H9 (cell line): ENCODE measurements at regions not wholly inside any gene's neighbourhood (a gene's known extent, or its start where the extent isn't known, plus 50 kb on each side); places are given as distances from the start of the nearest gene placed in this dataset.

Experiments
- DNase-seq: peaks from one replicate; pipeline ENCODE4 v3.0.0-alpha.2; 2017
- H2AFZ ChIP-seq: one replicate; pipeline ENCODE4 v1.6.1; 2013; ENCODE audit warnings: mild to moderate bottlenecking, low read length, control low read depth, moderate library complexity
- H2AK5ac ChIP-seq: 2 replicates; pipeline ENCODE4 v1.6.1; 2013; ENCODE audit warnings: low read length, control low read depth, mixed read lengths; ENCODE audit not compliant: insufficient read length
- H2BK120ac ChIP-seq: one replicate; pipeline ENCODE4 v1.6.1; 2013; ENCODE audit warnings: low read depth, mild to moderate bottlenecking, low read length, control low read depth, inconsistent platforms; ENCODE audit not compliant: poor library complexity, severe bottlenecking
- H2BK12ac ChIP-seq: 2 replicates; pipeline ENCODE4 v1.6.1; 2013; ENCODE audit warnings: low read length, control low read depth, mixed read lengths, low read depth; ENCODE audit not compliant: insufficient read length
- H2BK15ac ChIP-seq: 2 replicates; pipeline ENCODE4 v1.6.1; 2013; ENCODE audit warnings: low read depth, low read length, control low read depth
- H2BK20ac ChIP-seq: one replicate; pipeline ENCODE4 v1.6.1; 2013; ENCODE audit warnings: low read depth, mild to moderate bottlenecking, low read length, control low read depth, inconsistent platforms; ENCODE audit not compliant: poor library complexity, severe bottlenecking
- H2BK5ac ChIP-seq: 2 replicates; pipeline ENCODE4 v1.6.1; 2013; ENCODE audit warnings: low read length, control low read depth, mixed read lengths; ENCODE audit not compliant: insufficient read length
- H3K14ac ChIP-seq: 2 replicates; pipeline ENCODE4 v1.6.1; 2013; ENCODE audit warnings: low read length, control low read depth; ENCODE audit not compliant: insufficient read depth
- H3K18ac ChIP-seq: 2 replicates; pipeline ENCODE4 v1.6.1; 2013; ENCODE audit warnings: low read depth, mild to moderate bottlenecking, mixed read lengths, low read length, control low read depth; ENCODE audit not compliant: insufficient read length
- H3K23ac ChIP-seq: 2 replicates; pipeline ENCODE4 v1.6.1; 2013; ENCODE audit warnings: low read length, control low read depth, mixed read lengths, low read depth; ENCODE audit not compliant: insufficient read length
- H3K23me2 ChIP-seq: 2 replicates; pipeline ENCODE4 v1.6.1; 2013; ENCODE audit warnings: low read depth, mild to moderate bottlenecking, mixed read lengths, low read length, control low read depth; ENCODE audit not compliant: insufficient read length, poor library complexity, severe bottlenecking
- H3K27ac ChIP-seq: 2 replicates; pipeline ENCODE4 v1.5.1; 2013; ENCODE audit warnings: low read length, control low read depth, mixed read lengths, low read depth; ENCODE audit not compliant: insufficient read length
- H3K27me3 ChIP-seq: 2 replicates; pipeline ENCODE4 v1.6.1; 2013; ENCODE audit warnings: low read length, control low read depth, inconsistent platforms; ENCODE audit not compliant: insufficient read depth
- H3K4ac ChIP-seq: 2 replicates; pipeline ENCODE4 v1.6.1; 2013; ENCODE audit warnings: low read depth, mild to moderate bottlenecking, control low read depth, inconsistent platforms, low read length, moderate library complexity
- H3K4me1 ChIP-seq: 2 replicates; pipeline ENCODE4 v1.6.1; 2013; ENCODE audit warnings: low read length, control low read depth, inconsistent platforms; ENCODE audit not compliant: insufficient read depth
- H3K4me2 ChIP-seq: 2 replicates; pipeline ENCODE4 v1.6.1; 2013; ENCODE audit warnings: low read length, control low read depth, mixed read lengths; ENCODE audit not compliant: insufficient read length, insufficient read depth
- H3K56ac ChIP-seq: 2 replicates; pipeline ENCODE4 v1.6.1; 2013; ENCODE audit warnings: low read depth, mild to moderate bottlenecking, mixed read lengths, low read length, control low read depth; ENCODE audit not compliant: insufficient read length
- H3K79me1 ChIP-seq: 2 replicates; pipeline ENCODE4 v1.6.1; 2013; ENCODE audit warnings: low read depth, mild to moderate bottlenecking, moderate library complexity, low read length, control low read depth, inconsistent platforms; ENCODE audit not compliant: insufficient read depth, poor library complexity, severe bottlenecking
- H3K79me2 ChIP-seq: 2 replicates; pipeline ENCODE4 v1.6.1; 2013; ENCODE audit warnings: low read length, control low read depth, inconsistent platforms; ENCODE audit not compliant: insufficient read depth
- H3K9ac ChIP-seq: 2 replicates; pipeline ENCODE4 v1.6.1; 2013; ENCODE audit warnings: low read length, control low read depth, mixed read lengths; ENCODE audit not compliant: insufficient read length; ENCODE audit errors: extremely low read depth
- H3K9me3 ChIP-seq: one replicate; pipeline ENCODE4 v1.6.1; 2013; ENCODE audit warnings: low read depth, low read length, inconsistent platforms; ENCODE audit not compliant: control insufficient read depth
- H3T11ph ChIP-seq: one replicate; pipeline ENCODE4 v1.6.1; 2013; ENCODE audit warnings: mild to moderate bottlenecking, low read length, control low read depth, inconsistent platforms
- H4K20me1 ChIP-seq: one replicate; pipeline ENCODE4 v1.6.1; 2013; ENCODE audit not compliant: control insufficient read depth, insufficient read length, insufficient read depth
- H4K5ac ChIP-seq: 2 replicates; pipeline ENCODE4 v1.6.1; 2013; ENCODE audit warnings: low read depth, mild to moderate bottlenecking, mixed read lengths, low read length, control low read depth; ENCODE audit not compliant: insufficient read length
- H4K8ac ChIP-seq: replicated peaks from 2 replicates; pipeline ENCODE4 v1.6.1; 2013; ENCODE audit warnings: low read length, control low read depth, mixed read lengths, low read depth; ENCODE audit not compliant: insufficient read length
- H4K91ac ChIP-seq: 2 replicates; pipeline ENCODE4 v1.6.1; 2013; ENCODE audit warnings: low read depth, mild to moderate bottlenecking, moderate library complexity, mixed read lengths, low read length, control low read depth; ENCODE audit not compliant: insufficient read length
- H3K27ac Mint-ChIP-seq, 3 experiments: 2 replicates in 2 of 3; 3 replicates in 1 of 3; pipeline ENCODE4 v1.8.0; 2020 to 2021; ENCODE audit warnings: mixed read lengths in 3 of 3, mild to moderate bottlenecking in 1 of 3, moderate library complexity in 1 of 3
- H3K27me3 Mint-ChIP-seq: 2 replicates; pipeline ENCODE4 v1.8.0; 2021; ENCODE audit warnings: low read depth, mild to moderate bottlenecking, moderate library complexity, mixed read lengths
- H3K36me3 Mint-ChIP-seq, 3 experiments: 2 replicates in 2 of 3; 3 replicates in 1 of 3; pipeline ENCODE4 v1.8.0; 2020 to 2021; ENCODE audit warnings: low read depth in 3 of 3, mixed read lengths in 3 of 3; ENCODE audit not compliant: insufficient read depth in 1 of 3
- H3K4me1 Mint-ChIP-seq, 2 experiments: 2 replicates each; pipeline ENCODE4 v1.8.0; 2020; ENCODE audit warnings: mixed read lengths in 2 of 2
- H3K4me3 Mint-ChIP-seq, 2 experiments: 2 replicates in 1 of 2; 3 replicates in 1 of 2; pipeline ENCODE4 v1.8.0; 2020 to 2021; ENCODE audit warnings: mild to moderate bottlenecking in 2 of 2, mixed read lengths in 2 of 2, moderate library complexity in 1 of 2
- H3K9me3 Mint-ChIP-seq, 2 experiments: 2 replicates in 1 of 2; 3 replicates in 1 of 2; pipeline ENCODE4 v1.8.0; 2020; ENCODE audit warnings: mild to moderate bottlenecking in 2 of 2, mixed read lengths in 2 of 2, moderate library complexity in 1 of 2
- CTCF ChIP-seq: fragments of 200-600 bp; sonication (generic); conservative IDR thresholded peaks from 3 replicates; pipeline ENCODE4 v1.8.0; 2021; ENCODE audit warnings: antibody characterized with exemption, mild to moderate bottlenecking
- WGBS: extraction: QIAGEN DNeasy Blood & Tissue Kit; methylation state at CpG from one replicate; pipeline ENCODE4 v1.1.7; 2013; ENCODE audit warnings: missing lambda C conversion rate, low lambda C conversion rate, mixed read lengths; ENCODE audit not compliant: insufficient read length; ENCODE audit errors: extremely low coverage; 5-methylcytosine and 5-hydroxymethylcytosine counted together

- Histone ChIP-seq H2BK12ac (no peak overlapping the region), H2AK5ac (no peak overlapping the region), H3K9me3 (no peaks in the 10 kb centered on the region), H3K4me1 (no peaks in the 10 kb centered on the region), H2BK120ac (no peak overlapping the region), H3K4me2 (no peak overlapping the region), H4K20me1 (no peaks in the 10 kb centered on the region), H3K18ac (no peak overlapping the region), H3K14ac (no peak overlapping the region), H3K79me1 (no peaks in the 10 kb centered on the region), H3T11ph (no peak overlapping the region), H3K9ac (no peak overlapping the region), H3K4ac (no peak overlapping the region), H2BK5ac (no peak overlapping the region), H3K27ac (no peak overlapping the region), H4K8ac (no peak overlapping the region), H4K91ac (no peak overlapping the region), H3K23me2 (no peaks in the 10 kb centered on the region), H2AFZ (no peak overlapping the region), H2BK20ac (no peak overlapping the region), H4K5ac (no peak overlapping the region), H3K23ac (no peak overlapping the region), H3K79me2 (no peaks in the 10 kb centered on the region), H3K27me3 (no peaks in the 10 kb centered on the region), H2BK15ac (no peak overlapping the region), H3K56ac (no peak overlapping the region)
- H3K4me1 Mint-ChIP-seq, result no peaks in the 10 kb centered on the region
- H3K4me3 Mint-ChIP-seq, result no peak overlapping the region
- H3K36me3 Mint-ChIP-seq, result peaks cover 3 to 14% (median 7%) of the 10 kb centered on the region in 3 experiments; a peak in 6 of 7 replicates
- no CpG with 5 or more reads among the region's 26 CpGs for WGBS
- no peak for TF ChIP-seq CTCF
- DNase-seq, result no peak
- H3K27me3 Mint-ChIP-seq, result peaks cover 1% of the 10 kb centered on the region; the same call in 1 of the 2 replicates
- H3K27ac Mint-ChIP-seq, result no peak overlapping the region
- H3K9me3 Mint-ChIP-seq, result peaks cover 15 to 26% of the 10 kb centered on the region in 2 experiments
These were observed 97.2 kb upstream of the ARHGEF7 start for GRCh38 chr13:111017755-111018459.
